ENCODE measurements at regions not wholly inside any gene's neighbourhood (a gene's known extent, or its start where the extent isn't known, plus 50 kb on each side); places are given as distances from the start of the nearest gene placed in this dataset.

DNA sequence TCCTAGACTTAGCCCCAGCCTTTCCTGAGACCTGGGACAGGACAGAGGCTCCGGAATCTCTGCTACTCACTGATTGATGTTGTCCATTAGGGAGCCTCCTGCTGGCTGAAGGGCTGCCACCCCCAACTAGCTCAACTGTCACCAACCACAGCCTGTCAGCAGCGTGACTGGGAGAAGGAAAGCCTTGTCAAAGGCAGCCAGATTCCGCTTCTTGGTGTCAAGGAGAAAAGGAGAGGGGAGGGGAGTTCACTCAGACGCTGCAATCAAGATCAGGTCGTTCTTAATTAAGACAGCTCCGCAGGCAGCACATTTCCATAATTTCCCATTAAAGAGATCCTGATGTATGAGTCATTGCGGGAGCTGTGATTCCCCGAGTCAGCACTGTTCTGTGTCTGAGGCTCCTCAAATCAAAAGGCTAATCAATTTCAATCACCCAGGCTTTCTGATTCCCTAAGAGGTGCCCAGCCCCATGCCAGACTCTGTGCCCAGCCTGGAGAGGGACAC, 152.8 kb upstream of the ZBED5 start:
- Histone ChIP-seq H3K27me3 (ENCODE audit: insufficient read depth, low read length) (peaks cover 23% of the 10 kb centered on the region), H3K79me2 (ENCODE audit: insufficient read depth, low read length) (no peaks in the 10 kb centered on the region), H3K4me3 (ENCODE audit: insufficient read depth, low read depth, low read length) (no peak overlapping the region), H2AFZ (ENCODE audit: low read depth, low read length) (peak overlapping the region; percentile 48), H3K4me2 (ENCODE audit: low read length) (peak overlapping the region; percentile 76), H3K4me1 (ENCODE audit: insufficient read depth, low read length) (peaks cover 7% of the 10 kb centered on the region), H3K9ac (ENCODE audit: low read length) (no peak overlapping the region), H3K27ac (ENCODE audit: low read depth, low read length) (no peak overlapping the region), H3K9me3 (ENCODE audit: insufficient read depth, low read depth, low read length) (no peaks in the 10 kb centered on the region), H3K36me3 (ENCODE audit: insufficient read depth, low read length) (no peaks in the 10 kb centered on the region), H4K20me1 (ENCODE audit: insufficient read depth, low read length) (no peaks in the 10 kb centered on the region)
- H3K9me3 Mint-ChIP-seq (ENCODE audit: unreplicated experiment): peaks cover under 1% of the 10 kb centered on the region
- H3K4me1 Mint-ChIP-seq (ENCODE audit: low read depth, unreplicated experiment): peaks cover 3% of the 10 kb centered on the region
- TF ChIP-seq, protein P1, sequence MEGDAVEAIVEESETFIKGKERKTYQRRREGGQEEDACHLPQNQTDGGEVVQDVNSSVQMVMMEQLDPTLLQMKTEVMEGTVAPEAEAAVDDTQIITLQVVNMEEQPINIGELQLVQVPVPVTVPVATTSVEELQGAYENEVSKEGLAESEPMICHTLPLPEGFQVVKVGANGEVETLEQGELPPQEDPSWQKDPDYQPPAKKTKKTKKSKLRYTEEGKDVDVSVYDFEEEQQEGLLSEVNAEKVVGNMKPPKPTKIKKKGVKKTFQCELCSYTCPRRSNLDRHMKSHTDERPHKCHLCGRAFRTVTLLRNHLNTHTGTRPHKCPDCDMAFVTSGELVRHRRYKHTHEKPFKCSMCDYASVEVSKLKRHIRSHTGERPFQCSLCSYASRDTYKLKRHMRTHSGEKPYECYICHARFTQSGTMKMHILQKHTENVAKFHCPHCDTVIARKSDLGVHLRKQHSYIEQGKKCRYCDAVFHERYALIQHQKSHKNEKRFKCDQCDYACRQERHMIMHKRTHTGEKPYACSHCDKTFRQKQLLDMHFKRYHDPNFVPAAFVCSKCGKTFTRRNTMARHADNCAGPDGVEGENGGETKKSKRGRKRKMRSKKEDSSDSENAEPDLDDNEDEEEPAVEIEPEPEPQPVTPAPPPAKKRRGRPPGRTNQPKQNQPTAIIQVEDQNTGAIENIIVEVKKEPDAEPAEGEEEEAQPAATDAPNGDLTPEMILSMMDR (IDR thresholded peaks at IDR 0.05; ENCODE audit: insufficient read depth, low read depth, low read length): no peak
- no peak for TF ChIP-seq EZH2 (IDR thresholded peaks at IDR 0.05; ENCODE audit: insufficient read depth, low read length)
- H3K36me3 Mint-ChIP-seq (ENCODE audit: low read depth, unreplicated experiment): no peaks in the 10 kb centered on the region
- H3K27me3 Mint-ChIP-seq (ENCODE audit: low read depth, unreplicated experiment): peaks cover 14% of the 10 kb centered on the region
- no peak overlapping the region for H3K4me3 Mint-ChIP-seq (ENCODE audit: unreplicated experiment)
- DNase-seq (ENCODE audit: low read depth) (peak; percentile 12), FAIRE-seq (no peak)
- H3K27ac Mint-ChIP-seq (ENCODE audit: unreplicated experiment): no peak overlapping the region

DNA sequence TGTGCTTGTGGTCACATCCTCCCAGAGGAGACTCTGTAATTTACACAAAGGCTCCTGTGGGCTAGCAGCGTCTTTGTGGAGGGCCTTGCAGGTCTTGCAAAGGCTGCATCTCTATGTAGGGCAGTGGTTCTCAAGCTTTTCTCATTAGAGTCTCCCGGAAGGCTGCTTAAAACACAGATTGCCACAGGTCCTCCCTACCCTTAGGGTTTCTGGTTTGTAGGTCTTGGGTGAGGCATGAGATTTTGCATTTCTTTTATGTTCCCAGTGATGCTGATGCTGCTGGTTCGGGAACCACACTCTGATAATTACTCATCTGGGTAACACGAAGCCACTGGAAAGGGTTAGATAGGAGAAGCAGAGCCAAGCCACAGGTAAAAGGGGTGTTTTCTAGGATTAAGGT, 151.3 kb upstream of the ZBED5 start:
- Histone ChIP-seq H3K79me2 (ENCODE audit: insufficient read depth, low read length) (no peaks in the 10 kb centered on the region), H3K27me3 (ENCODE audit: insufficient read depth, low read length) (peaks cover 23% of the 10 kb centered on the region), H3K4me3 (ENCODE audit: insufficient read depth, low read depth, low read length) (no peak overlapping the region), H4K20me1 (ENCODE audit: insufficient read depth, low read length) (no peaks in the 10 kb centered on the region), H3K9me3 (ENCODE audit: insufficient read depth, low read depth, low read length) (no peaks in the 10 kb centered on the region), H3K36me3 (ENCODE audit: insufficient read depth, low read length) (no peaks in the 10 kb centered on the region), H2AFZ (ENCODE audit: low read depth, low read length) (no peak overlapping the region), H3K9ac (ENCODE audit: low read length) (no peak overlapping the region), H3K4me2 (ENCODE audit: low read length) (no peak overlapping the region), H3K27ac (ENCODE audit: low read depth, low read length) (no peak overlapping the region), H3K4me1 (ENCODE audit: insufficient read depth, low read length) (peaks cover 7% of the 10 kb centered on the region)
- Mint-ChIP-seq H3K4me1 (ENCODE audit: low read depth, unreplicated experiment) (peaks cover 3% of the 10 kb centered on the region), H3K4me3 (ENCODE audit: unreplicated experiment) (no peak overlapping the region), H3K36me3 (ENCODE audit: low read depth, unreplicated experiment) (no peaks in the 10 kb centered on the region), H3K27ac (ENCODE audit: unreplicated experiment) (no peak overlapping the region), H3K27me3 (ENCODE audit: low read depth, unreplicated experiment) (peaks cover 21% of the 10 kb centered on the region), H3K9me3 (ENCODE audit: unreplicated experiment) (peaks cover 3% of the 10 kb centered on the region)
- FAIRE-seq: no peak
- no peak for DNase-seq (ENCODE audit: low read depth)
- no peak for TF ChIP-seq EZH2 (IDR thresholded peaks at IDR 0.05; ENCODE audit: insufficient read depth, low read length)
- TF ChIP-seq, protein P1 (IDR thresholded peaks at IDR 0.05; ENCODE audit: insufficient read depth, low read depth, low read length): no peak

DNA sequence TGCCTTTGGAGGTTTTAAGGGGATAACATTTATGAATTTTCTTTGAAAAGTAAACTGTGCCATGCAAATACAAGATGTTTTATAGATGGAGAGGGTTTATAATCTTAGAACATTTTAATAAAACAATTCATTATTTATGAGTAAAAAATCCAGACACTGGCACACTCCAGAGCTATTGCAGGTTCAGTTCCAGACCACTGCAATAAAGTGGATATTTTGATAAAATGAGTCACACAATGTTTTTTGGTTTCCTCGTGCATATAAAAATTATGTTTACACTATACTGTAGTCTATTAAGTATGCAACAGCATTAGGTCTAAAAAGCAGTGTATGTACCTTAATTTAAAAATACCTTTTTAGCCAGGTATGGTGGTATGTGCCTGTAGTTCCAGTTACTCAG, 146.2 kb upstream of the ZBED5 start:
- no peaks in the 10 kb centered on the region for H3K36me3 ChIP-seq (ENCODE audit: insufficient read depth, low read length)
- Mint-ChIP-seq H3K9me3 (ENCODE audit: unreplicated experiment) (peaks cover 3% of the 10 kb centered on the region), H3K27ac (ENCODE audit: unreplicated experiment) (no peak overlapping the region), H3K4me3 (ENCODE audit: unreplicated experiment) (no peak overlapping the region), H3K4me1 (ENCODE audit: low read depth, unreplicated experiment) (no peaks in the 10 kb centered on the region), H3K36me3 (ENCODE audit: low read depth, unreplicated experiment) (no peaks in the 10 kb centered on the region), H3K27me3 (ENCODE audit: low read depth, unreplicated experiment) (peaks cover 27% of the 10 kb centered on the region)
- no peak overlapping the region for H3K9ac ChIP-seq (ENCODE audit: low read length)
- DNase-seq (ENCODE audit: low read depth) (no peak), FAIRE-seq (no peak)
- H3K27me3 ChIP-seq (ENCODE audit: insufficient read depth, low read length): peaks cover 26% of the 10 kb centered on the region
- H4K20me1 ChIP-seq (ENCODE audit: insufficient read depth, low read length): no peaks in the 10 kb centered on the region
- H2AFZ ChIP-seq (ENCODE audit: low read depth, low read length): no peak overlapping the region
- no peaks in the 10 kb centered on the region for H3K4me1 ChIP-seq (ENCODE audit: insufficient read depth, low read length)
- no peaks in the 10 kb centered on the region for H3K9me3 ChIP-seq (ENCODE audit: insufficient read depth, low read depth, low read length)
- no peaks in the 10 kb centered on the region for H3K79me2 ChIP-seq (ENCODE audit: insufficient read depth, low read length)
- no peak overlapping the region for H3K4me3 ChIP-seq (ENCODE audit: insufficient read depth, low read depth, low read length)
- H3K4me2 ChIP-seq (ENCODE audit: low read length): no peak overlapping the region
- H3K27ac ChIP-seq (ENCODE audit: low read depth, low read length): no peak overlapping the region
- no peak for TF ChIP-seq EZH2 (IDR thresholded peaks at IDR 0.05; ENCODE audit: insufficient read depth, low read length)
- TF ChIP-seq, protein P1 (IDR thresholded peaks at IDR 0.05; ENCODE audit: insufficient read depth, low read depth, low read length): no peak
